Urothelium cell line (cell line): ENCODE measurements at regions not wholly inside any gene's neighbourhood (a gene's known extent, or its start where the extent isn't known, plus 50 kb on each side); places are given as distances from the start of the nearest gene placed in this dataset.

Experiments used
- DNase-seq: peaks from one replicate; pipeline ENCODE4 v3.0.0; 2011; ENCODE audit warnings: low spot score, mixed read lengths
- FAIRE-seq: peaks from 2 replicates; lab custom pipeline; 2011; peaks lifted over from hg19 to GRCh38; lab: Jason Lieb, UNC

DNA sequence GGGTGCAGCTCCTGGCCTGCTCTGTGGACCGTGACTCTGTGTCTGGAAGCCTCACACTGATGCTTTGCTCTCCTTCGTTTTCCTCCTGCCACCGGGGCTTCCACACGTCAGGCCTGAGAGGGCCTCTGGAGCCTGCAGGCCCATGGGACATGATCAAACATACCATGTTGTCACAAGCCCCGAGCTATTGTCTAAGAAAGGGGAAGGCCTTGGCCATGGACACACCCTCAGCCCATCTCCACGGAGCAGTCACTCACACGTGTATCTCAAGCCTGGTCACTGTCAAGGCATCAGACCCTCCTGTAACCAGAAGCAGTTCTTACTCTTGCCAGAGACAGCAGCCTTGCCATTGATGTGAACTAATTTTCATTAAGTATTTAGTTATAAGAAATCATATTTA lies 814.1 kb upstream of the SALL3 start:
- FAIRE-seq: no peak
- DNase-seq: no peak

DNA sequence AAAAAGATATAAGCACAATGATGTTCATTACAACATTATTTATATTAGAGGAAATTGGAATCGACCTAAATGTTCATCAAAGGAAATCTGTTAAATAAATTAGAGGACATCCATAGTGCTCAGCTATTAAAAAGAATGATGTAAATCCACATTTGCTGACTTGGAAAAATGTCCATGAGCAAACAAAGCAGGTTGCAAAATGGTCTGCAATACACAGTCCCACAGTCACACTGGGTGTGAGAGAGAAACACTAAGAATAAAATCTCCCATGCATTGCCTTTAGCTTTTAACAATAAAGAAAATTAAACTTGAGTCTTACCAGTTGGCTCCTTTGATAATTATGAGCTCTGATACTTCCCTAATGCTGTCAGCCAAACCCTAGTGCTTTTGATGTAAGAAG lies 811.1 kb upstream of the SALL3 start:
- FAIRE-seq (no peak), DNase-seq (no peak)

DNA sequence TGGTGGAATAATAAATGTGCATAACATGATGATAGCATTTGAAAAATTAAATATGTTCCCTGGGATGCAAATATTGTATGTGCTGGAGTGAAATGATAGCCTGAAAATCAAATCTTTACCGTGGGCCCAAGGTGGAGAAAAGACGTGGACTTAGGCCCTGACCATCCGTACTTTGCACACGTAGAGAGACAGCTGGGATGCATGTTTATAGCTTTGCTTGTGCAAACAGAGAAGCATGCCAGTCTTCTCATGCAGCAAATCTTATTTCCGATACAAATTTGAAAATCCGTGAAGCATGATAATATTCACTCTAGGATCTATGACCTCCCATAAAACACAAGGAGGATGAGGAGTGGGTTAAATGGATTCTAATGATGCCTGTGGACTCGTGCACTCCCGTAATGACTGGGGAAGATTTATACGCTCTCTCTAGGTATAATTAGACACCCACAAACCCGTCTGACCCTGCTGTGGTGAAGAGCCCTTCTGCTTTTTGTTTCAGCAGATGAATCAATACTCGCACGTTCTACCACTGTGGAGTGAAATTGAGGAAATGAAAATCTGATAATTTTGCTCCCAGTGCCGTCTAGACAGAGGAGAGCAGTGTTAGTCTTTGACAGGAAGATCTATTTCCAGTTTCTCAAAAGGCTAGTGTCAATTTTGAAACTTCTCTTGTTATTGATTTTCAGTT lies 810.3 kb upstream of the SALL3 start:
- no peak for FAIRE-seq
- no peak for DNase-seq

DNA sequence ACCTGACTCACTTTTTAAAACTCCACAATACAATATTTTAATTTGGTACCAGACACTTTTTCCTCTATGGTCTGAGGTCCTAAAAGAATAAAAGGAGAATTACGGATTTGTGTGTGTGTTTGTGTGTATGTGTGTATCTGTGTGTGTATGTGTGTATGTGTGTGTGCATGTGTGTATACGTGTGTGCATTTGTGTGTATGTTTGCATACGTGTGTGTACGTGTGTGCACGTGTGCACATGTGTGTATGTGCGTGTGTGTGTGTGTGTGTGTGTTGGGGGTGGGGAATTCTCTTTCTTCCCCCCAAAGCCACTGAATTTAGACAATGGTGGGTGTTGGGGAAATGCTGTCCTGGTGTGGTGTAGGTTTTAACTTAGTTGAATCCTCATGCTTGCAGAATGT lies 807.7 kb upstream of the SALL3 start:
- DNase-seq (no peak), FAIRE-seq (peak; percentile 91)

DNA sequence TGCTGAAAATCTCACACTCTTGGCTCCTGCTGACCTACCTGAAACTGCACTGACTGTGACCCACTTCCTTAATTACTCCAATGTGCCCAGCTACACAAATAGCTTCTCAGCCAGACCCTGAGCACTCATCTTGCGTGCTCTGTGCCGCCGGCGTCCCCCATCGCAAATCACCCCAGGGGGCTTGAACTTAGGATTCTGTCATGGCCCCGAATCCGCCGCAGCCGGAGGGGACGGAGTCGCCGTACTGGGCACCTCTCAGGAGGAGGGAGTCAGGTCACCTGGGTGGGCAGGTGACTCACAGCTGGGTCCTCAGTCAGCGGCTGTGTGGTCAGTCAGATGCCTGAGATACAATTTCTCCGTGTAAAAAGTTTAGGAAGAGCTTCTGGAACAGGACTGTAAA lies 804.9 kb upstream of the SALL3 start:
- no peak for FAIRE-seq
- DNase-seq: no peak

DNA sequence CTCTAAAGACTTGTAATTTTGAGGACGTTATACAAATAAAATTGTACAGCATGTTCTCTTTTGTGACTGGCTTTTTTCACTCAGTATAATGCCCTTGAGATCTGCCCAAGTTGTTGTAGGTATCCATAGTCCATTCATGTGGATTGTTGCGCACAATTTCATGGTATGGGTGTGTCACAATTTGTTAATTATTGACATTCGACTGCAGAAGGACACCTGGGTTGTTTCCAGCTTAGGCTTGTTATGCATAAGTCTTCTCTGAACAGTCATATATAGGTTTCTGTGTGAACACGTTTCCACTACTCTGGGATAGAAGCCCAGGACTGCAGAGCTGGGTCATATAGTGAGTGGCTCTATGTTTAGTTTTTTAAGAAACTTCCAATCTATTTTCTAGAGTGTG lies 800.8 kb upstream of the SALL3 start:
- no peak for FAIRE-seq

DNA sequence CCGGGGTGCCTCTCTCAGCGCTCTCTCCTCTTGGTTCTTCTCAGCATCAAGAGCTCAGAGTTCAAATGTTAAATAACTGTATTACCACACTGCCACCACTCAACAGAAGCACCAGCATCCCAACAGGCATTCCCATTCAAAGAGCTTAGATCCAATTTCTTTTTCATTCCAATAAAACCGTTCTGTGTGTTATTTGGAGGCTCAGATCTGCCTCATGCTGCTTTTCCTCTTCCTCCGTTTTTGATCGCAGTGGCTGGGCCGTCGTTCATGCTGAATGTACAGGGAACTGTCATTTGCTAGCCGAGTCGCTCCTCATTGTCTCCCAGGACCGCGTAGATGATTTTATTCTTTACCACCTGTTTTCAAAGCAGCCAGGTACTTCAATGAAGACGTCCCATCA lies 798.9 kb upstream of the SALL3 start:
- DNase-seq (no peak), FAIRE-seq (no peak)

More for the DNA sequence above, 800.8 kb upstream of the SALL3 start:
- no peak for DNase-seq

DNA sequence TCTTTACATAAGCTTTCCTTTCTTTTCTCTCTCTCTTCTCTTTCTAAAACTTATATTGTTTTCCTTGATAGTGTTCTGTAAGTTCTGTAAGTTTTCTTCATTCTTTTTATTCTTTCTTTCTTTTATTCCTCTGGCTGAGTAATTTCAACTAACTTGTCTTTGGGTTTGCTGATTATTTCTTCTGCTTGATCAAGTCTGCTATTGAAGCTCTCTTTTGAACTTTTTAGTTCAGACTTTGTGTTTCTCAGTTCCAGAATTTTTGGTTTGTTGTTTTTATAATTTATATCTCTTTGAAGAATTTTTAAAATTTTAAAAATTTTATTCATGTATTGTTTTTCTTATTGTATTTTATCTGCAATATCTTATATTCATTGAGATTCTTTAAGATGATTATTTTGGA lies 795.8 kb upstream of the SALL3 start:
- no peak for DNase-seq
- FAIRE-seq: no peak

DNA sequence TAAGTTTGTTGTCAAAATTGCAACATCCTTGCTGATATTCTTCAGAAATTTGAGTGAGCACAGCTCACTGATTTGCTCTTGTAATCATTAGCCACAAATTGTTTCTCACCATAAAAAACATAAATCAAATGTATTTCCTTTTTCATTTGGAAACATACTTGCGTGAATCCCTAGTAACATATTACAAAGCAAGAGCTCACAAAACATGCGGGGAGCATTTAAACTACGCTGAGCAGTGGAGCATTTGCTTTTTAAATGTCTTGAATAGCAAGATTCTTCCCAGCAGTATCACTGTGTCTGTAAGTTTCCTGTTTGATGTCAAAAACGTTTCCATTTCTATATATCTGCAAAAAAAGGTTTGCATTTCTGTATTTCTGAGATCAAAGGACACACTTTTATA lies 788.3 kb upstream of the SALL3 start:
- no peak for DNase-seq
- FAIRE-seq: no peak

DNA sequence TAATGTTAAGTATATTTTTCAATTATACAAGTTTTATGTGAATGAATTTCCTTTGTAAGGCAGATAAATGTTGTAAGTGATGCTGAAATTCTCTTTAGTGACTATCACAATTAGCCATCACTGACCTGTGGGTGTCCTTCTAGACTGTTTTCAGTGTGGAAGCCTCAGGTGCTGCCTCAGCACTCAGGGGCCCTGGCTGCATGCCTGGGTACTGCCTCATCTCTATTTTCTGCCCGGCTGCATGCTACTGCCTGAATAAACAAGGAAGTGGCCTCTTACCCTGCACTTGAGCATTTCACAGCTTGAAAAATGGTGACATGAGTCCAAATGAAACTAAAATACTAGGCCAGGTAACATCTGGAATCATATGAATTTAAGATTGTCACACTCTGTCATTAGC lies 787.6 kb upstream of the SALL3 start:
- no peak for FAIRE-seq
- peak; percentile 54 for DNase-seq

DNA sequence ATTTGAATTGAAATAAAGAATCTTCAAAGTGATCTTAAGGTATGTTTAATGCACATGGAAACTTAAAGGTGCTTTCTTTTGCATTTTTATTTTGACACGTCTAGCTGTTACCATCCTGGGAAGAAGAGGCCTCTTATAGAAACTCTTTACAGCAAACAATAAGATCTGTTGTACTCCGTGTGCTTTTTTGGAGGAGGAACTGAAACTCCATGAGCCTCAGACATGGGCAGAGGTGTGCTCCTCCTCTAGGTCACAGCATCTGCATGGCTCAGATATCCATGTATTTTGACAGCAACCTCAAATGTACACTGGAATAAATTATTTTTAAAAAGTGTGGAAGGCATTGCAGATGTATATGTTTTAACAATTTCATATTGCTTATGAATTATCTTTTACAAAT lies 783.3 kb upstream of the SALL3 start:
- FAIRE-seq: no peak
- no peak for DNase-seq

DNA sequence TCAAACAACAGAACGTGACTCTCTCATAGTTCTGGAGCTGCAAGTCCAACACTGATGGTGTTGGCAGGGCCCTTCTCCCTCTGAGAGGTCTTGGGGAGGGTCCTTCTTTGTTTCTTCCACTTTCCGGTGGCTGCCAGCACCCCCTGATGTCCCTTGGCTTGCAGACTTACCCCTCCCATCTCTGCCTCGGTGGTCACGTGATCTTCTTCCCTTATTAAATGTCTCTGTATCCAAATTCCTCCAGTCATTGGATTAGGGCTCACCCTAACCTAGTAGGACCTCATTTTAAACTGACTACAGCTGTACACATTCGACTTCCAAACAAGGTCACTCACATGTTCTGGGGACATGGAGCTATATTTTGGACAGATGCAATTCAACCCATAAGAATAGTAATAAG lies 780.6 kb upstream of the SALL3 start:
- FAIRE-seq (no peak), DNase-seq (no peak)

DNA sequence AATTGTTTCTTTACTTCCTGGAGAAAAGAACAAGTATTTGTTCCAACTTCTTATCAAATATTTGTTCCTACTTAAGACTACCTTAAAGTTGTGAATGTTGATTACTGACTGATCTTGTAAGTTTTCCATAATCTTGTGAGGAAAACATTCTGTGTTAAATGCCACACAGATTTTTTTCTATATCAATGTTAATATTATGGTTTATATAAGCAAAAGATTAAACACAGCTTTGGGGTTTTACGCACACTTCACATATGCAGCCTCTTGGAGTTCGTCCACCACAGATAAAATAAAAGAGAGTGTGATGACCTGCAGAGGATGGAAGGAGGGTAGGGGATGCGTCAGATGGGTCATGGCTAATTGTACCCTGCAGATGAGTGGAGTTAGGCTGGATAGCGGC lies 780.0 kb upstream of the SALL3 start:
- DNase-seq (no peak), FAIRE-seq (no peak)

DNA sequence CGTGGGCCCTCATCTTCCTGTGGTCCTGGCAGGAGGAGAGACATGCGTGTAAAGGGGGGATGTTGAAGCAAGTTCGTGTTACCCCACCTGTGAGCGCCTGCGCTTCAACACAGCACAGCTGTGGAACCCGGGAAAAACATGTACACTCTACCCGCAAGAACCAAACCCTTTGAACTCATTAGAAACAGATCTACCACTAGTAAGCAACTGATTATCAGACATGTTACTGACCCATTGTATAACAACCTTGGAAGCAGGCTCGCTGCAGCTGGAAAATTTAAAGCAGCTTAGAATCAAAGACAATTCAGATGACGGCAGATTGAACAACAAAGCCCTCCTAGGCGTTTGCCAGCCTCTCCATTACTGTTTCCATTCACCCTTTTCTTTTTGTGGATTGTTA lies 771.7 kb upstream of the SALL3 start:
- DNase-seq: no peak
- no peak for FAIRE-seq

DNA sequence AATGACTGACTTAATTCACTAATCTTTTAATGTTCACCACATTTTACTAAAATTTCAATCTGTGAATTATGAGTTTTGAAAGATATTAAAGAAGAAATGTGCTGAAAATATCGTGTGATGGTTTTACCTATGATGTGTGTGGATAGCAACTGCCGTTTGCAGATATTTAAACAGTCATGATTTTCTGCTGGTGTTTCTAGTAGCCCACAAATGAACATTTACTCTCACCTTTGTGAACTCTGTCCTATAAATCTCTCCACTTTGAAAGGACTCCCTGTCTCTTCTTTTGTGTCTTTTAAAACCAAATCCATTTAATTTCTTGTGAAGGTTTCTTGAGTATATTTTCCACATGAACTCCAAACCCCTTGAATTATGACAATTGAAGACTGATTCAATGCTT lies 771.2 kb upstream of the SALL3 start:
- DNase-seq (no peak), FAIRE-seq (no peak)

DNA sequence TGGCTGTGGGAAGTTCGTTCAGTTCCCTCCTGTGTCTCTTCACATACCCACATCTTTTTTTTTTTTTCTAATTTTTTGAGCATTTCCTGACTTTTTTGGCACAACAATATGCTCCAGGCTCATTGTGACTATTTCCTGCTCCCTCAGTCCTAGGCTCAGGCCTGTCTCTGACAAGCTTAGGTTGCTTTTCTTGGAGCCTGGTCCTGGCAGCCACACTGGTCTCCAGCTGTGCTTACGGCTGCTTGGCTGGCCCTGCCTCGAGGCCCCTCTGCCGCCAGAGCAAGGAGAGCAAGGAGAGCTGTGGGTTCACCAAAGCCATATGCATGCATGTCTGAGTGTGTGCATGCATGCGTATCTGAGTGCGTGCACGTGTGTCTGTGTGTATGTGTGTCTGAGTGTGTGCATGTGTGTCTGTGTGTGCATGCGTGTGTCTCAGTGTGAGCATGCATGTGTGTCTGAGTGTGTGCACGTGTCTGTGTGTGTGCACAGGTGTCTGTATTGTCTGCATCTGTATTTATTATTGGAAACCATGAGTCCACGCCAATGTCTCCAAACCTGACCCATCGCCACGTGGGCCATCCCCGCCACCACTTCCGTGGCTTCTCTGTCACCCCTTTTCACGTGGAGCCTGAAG lies 766.1 kb upstream of the SALL3 start:
- no peak for DNase-seq
- FAIRE-seq: peak; percentile 86

DNA sequence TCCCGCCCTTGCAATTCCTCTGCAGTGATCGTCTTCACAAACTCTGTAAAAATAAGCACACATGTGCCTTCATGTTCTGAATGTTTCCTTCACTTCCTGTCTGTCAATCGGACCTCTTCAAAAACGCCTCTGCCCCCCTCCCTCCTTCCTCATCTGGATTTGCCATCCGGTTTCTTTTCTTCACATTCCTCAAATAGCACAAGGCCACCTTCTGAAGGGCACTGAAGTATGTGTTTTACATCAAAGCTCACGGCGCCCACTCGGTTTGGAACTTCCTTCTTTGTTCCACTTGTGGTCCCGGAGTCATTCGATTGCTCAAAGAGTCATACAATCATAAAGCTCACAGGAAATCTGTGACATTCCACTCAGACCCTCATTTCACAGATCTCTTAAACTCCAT lies 758.1 kb upstream of the SALL3 start:
- DNase-seq (no peak), FAIRE-seq (no peak)

DNA sequence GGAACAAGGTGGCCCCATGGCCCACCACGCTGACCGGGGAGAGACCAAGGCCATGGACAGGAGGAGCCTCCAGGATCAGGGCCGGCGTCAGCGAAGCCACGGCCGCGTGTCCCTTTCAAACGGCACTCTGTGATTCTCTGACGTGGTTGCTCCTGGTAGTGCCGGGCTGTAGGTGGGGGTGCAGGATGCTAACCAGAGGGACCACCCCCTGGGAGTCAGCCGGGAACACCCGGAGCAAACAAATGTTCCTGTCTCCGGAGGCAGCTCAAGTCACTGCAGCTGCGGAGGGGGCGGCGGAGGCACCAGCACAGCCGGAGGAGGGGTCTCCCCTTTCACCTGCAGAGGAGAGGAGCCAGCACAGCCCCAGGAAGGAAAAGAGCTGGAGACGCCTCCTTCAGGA lies 750.6 kb upstream of the SALL3 start:
- no peak for FAIRE-seq
- peak; percentile 50 for DNase-seq

DNA sequence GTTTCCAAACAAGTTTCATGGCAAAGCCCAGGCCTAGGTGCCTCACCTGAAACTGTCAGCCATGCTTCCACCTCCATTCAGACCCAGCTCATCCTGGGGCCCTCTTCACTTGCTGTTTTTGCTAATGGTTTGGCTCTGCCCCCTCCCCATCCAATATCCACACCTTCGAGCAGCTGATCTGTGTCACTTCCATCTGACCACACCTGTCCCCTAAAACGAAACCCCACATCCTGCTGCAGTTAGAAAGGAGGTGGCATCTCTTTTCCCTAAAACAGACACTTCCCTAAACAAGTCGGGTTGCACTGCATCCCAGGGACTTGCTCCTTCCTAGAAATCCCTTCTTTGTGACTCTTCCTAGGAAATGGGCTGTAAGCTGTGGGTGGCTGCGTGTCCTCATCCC lies 748.7 kb upstream of the SALL3 start:
- DNase-seq (no peak), FAIRE-seq (no peak)

DNA sequence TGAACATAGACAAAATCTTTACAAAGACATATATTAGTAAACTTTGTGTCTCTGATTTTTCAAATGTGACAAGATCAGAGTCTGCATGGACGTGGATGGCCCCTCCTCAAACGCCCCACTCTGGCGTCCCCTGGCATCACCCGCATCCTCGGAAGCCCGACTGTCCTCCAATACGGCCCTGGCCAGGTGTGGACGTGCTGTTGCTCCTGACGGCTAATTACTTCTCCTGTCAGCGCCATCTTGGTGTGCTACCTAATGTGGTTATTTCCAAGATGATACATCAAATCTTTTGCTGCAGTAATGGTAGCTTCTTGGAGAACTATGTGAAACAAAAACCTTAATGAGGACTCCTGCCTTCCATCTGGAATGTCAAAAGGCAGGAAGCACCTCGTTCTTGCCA lies 747.4 kb upstream of the SALL3 start:
- no peak for DNase-seq
- no peak for FAIRE-seq

DNA sequence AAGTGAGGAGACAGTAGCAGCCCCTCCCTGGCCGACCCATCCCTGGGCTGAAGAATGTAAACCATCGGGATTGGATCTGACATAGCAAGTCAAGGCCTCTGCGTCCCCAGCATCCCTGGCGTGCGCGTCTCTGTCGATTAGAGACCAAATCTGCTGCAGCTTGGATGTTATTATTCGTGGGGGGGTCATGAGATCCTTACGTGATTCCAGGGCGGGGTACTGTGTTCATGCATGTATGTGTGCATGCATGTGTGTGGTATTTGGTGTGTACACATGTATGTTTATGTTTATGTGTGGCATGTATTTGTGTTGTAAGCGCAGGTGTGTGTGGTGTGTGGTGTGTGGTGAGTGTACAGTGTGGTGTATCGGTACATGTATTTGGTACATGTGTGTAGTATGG lies 741.8 kb upstream of the SALL3 start:
- FAIRE-seq (no peak), DNase-seq (no peak)

DNA sequence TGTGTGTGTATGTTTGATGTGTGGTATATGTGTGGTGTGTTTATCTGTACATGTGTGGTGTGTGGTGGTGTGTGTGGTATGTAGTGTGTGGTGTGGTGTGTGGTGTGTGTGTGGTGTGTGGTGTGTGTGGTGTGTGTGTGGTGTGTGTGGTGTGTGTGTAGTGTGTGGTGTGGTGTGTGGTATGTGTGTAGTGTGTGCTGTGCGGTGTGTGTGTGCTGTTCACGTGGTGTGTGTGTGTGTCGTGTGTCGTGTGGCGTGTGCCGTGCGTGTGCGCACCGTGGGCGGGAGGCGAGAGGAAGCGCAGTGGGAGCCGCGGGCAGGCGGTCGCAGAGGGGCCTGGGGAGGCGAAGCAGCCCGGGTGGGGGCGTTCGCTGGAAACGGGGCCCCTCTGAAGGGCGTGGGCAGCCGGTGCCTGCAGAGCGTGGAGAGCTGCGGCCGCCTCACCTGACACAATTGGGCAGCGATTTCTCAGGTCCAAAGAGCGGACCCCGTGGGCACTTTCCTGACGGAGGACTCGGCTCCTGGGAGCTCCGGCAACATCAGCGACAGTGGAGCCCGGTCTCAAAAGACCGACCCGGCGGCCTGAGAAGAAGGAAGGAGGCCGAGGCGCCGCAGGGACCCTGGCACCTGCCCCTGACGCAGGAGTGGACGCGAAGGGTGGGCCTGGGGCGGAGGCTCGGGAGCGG lies 741.1 kb upstream of the SALL3 start:
- DNase-seq: no peak
- peak; percentile 100 for FAIRE-seq

DNA sequence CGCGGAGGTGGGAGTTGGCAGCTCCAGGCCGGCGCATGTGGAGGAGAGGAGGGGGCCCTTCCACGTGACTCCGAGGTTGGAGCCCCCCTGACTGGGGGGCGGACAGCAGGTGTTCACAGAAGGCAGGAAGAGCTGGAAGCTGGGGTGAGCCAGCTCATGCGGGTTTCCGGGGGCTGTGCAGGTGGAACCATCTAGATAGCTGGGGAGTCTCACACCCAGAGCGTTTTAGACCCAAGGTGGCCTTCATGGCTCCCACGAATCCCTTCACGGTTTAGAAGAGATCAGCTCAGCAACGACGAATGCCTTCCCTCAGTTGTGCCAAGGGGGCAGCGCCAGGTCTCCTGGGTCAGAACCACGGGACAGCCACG lies 740.5 kb upstream of the SALL3 start:
- no peak for DNase-seq
- FAIRE-seq: no peak
